Prostate gland (tissue), 2 donors: ENCODE measurements at regions not wholly inside any gene's neighbourhood (a gene's known extent, or its start where the extent isn't known, plus 50 kb on each side); places are given as distances from the start of the nearest gene placed in this dataset.

Source experiments
- POLR2AphosphoS5 ChIP-seq: sonication (generic); formaldehyde crosslinking; IDR thresholded peaks from one replicate; pipeline ENCODE4 v1.6.1; 2017; ENCODE audit warnings: antibody characterized with exemption
- TF ChIP-seq, protein P1 (sequence below), 4 experiments: fragments of 200-600 bp in 2 of 4; fragments of 450-650 bp in 2 of 4; sonication (generic) in 2 of 4; IDR thresholded peaks; 1 replicate in 3 of 4; 2 replicates in 1 of 4; pipeline ENCODE4 v1.5.1; 2016 to 2019; ENCODE audit warnings: antibody characterized with exemption in 4 of 4, mild to moderate bottlenecking in 2 of 4, moderate library complexity in 2 of 4

DNA sequence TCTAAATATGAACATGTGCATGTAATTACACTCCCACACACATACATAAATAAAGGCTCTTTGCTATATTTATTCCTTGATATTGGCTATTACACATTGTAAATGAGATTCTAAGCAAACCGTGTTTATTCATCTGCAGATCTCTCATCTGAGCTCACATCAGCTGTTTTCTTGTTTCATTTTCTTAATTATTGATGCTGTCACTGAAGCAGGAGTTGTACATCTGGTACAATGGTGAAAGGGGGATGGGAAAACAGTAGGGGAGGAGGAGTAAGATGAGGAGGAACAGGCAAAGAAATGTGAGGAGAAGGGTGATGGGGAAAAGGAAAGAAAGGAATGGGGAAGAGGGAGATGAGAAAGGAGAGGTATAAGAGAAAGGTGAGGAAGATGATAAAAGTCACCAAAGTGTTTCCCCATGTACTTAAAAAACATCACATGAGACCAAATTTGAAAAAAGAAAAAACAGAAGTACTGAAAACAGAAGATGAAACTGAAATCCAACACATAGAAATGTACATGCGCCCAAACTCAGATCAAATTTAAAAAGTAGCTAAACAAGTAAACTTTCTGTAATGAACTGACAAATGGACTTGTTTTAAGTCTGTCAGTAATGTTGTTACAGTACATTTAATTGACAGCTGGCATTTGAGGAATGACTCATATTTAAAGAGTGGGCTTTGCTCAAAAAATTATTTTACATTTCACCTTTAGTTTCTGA lies 472.2 kb downstream of the ARL4A start:
- TF ChIP-seq, protein P1, sequence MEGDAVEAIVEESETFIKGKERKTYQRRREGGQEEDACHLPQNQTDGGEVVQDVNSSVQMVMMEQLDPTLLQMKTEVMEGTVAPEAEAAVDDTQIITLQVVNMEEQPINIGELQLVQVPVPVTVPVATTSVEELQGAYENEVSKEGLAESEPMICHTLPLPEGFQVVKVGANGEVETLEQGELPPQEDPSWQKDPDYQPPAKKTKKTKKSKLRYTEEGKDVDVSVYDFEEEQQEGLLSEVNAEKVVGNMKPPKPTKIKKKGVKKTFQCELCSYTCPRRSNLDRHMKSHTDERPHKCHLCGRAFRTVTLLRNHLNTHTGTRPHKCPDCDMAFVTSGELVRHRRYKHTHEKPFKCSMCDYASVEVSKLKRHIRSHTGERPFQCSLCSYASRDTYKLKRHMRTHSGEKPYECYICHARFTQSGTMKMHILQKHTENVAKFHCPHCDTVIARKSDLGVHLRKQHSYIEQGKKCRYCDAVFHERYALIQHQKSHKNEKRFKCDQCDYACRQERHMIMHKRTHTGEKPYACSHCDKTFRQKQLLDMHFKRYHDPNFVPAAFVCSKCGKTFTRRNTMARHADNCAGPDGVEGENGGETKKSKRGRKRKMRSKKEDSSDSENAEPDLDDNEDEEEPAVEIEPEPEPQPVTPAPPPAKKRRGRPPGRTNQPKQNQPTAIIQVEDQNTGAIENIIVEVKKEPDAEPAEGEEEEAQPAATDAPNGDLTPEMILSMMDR (IDR thresholded peaks at IDR 0.05) = no peak
- TF ChIP-seq POLR2AphosphoS5 = no peak
